ENCODE measurements at regions not wholly inside any gene's neighbourhood (a gene's known extent, or its start where the extent isn't known, plus 50 kb on each side); places are given as distances from the start of the nearest gene placed in this dataset.
A peak's percentile ranks its signal among the peaks of the same experiment; 100 is the strongest.

DNA sequence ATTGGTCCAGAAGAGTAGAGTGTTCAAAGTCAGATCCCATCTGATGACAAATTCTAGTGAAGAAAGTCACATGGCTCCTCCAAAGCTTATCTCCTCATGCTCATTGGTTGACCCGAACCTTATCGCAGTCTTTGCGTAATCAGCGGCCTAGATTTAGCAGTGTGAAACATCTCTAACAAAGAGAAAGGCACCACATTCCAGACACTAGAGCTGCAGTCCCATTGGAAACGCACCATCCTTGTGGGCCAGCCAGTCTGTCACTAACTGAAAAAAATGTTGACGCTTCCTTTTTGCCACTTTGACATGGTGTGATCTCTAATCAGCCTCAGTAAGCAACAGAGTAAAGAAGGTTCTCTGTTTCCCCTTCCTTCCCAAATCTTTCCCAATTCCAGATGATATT lies 458.0 kb upstream of the WWC1 start:
- H3K27me3 ChIP-seq (ENCODE audit: control insufficient read depth, insufficient read depth, low read length) = no peaks in the 10 kb centered on the region

DNA sequence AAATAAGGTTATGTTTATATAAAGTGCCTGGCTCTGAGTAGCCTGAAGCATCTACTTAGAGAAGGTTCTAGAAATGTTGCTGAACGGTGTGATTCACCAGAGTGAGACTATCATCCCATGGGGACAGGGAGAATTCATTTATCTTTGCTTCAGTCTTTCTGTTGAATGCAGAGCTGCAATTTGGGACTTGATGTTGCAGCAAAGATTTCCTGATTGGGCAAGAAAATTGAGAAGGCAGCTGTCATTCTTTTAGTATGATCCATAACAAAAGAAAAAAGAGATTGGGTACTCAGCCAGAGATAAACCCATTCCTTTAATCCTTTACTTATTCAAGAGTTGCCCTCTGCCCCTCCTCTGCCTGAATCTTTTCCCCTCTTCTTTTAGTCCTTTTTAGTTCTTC lies 456.3 kb upstream of the WWC1 start:
- TF ChIP-seq, protein P1, sequence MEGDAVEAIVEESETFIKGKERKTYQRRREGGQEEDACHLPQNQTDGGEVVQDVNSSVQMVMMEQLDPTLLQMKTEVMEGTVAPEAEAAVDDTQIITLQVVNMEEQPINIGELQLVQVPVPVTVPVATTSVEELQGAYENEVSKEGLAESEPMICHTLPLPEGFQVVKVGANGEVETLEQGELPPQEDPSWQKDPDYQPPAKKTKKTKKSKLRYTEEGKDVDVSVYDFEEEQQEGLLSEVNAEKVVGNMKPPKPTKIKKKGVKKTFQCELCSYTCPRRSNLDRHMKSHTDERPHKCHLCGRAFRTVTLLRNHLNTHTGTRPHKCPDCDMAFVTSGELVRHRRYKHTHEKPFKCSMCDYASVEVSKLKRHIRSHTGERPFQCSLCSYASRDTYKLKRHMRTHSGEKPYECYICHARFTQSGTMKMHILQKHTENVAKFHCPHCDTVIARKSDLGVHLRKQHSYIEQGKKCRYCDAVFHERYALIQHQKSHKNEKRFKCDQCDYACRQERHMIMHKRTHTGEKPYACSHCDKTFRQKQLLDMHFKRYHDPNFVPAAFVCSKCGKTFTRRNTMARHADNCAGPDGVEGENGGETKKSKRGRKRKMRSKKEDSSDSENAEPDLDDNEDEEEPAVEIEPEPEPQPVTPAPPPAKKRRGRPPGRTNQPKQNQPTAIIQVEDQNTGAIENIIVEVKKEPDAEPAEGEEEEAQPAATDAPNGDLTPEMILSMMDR (IDR thresholded peaks at IDR 0.05; ENCODE audit: insufficient read depth, low read length, severe bottlenecking) = no peak
- FAIRE-seq (no peak), DNase-seq (ENCODE audit: low read depth) (no peak)
- no peak overlapping the region for H3K4me3 ChIP-seq (ENCODE audit: low read depth, low read length)
- H3K27me3 ChIP-seq (ENCODE audit: control insufficient read depth, insufficient read depth, low read length) = no peaks in the 10 kb centered on the region
- peaks cover 1% of the 10 kb centered on the region for H3K36me3 ChIP-seq (ENCODE audit: control insufficient read depth, insufficient read depth, low read length)

More for the DNA sequence above, 458.0 kb upstream of the WWC1 start:
- DNase-seq (ENCODE audit: low read depth) (no peak), FAIRE-seq (no peak)
- Histone ChIP-seq H3K4me3 (ENCODE audit: low read depth, low read length) (no peak overlapping the region), H3K36me3 (ENCODE audit: control insufficient read depth, insufficient read depth, low read length) (peaks cover 1% of the 10 kb centered on the region)
- TF ChIP-seq, protein P1 (IDR thresholded peaks at IDR 0.05; ENCODE audit: insufficient read depth, low read length, severe bottlenecking) = no peak

DNA sequence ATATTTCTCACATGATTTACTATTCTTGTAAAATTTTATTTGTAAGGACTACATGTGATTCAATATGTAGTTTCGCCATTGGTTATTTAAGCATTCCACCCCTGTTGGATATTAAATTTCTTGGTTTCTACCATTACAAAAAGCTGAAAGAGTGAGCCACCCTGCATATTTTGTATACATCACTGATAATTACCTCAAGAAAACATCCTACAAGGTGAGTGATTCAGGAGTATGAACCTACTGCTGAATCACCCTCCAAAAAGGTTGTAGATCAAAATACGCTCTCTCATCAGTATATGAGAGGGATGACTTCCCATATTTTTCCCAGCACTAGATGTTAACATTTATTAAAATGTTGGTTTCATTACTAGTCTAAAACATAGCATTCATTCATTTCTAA lies 454.3 kb upstream of the WWC1 start:
- peak; percentile 59 for DNase-seq (ENCODE audit: low read depth)
- TF ChIP-seq, protein P1 (IDR thresholded peaks at IDR 0.05; ENCODE audit: insufficient read depth, low read length, severe bottlenecking) = no peak
- H3K36me3 ChIP-seq (ENCODE audit: control insufficient read depth, insufficient read depth, low read length) = peaks cover 1% of the 10 kb centered on the region
- no peak for FAIRE-seq
- H3K4me3 ChIP-seq (ENCODE audit: low read depth, low read length) = no peak overlapping the region
- no peaks in the 10 kb centered on the region for H3K27me3 ChIP-seq (ENCODE audit: control insufficient read depth, insufficient read depth, low read length)

DNA sequence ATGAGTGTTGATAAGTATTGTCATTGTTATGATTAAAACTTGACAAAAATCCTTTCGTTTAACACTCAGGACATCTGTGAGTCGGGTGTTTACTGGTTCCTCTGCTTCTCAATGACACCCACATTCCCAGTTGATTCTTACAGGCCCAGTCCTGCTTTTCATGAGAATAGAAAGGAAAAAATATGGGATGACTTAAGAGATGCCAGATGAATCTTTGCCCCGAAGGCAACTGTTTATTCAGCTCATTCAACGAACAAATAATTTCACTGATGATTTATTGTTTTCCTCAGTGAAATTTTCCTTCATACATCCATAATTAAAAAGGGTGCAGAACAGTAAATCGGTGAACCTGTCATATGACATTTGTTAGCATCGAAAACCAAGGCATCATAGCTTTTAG lies 452.4 kb upstream of the WWC1 start:
- peak; percentile 84 for DNase-seq (ENCODE audit: low read depth)
- Histone ChIP-seq H3K36me3 (ENCODE audit: control insufficient read depth, insufficient read depth, low read length) (no peaks in the 10 kb centered on the region), H3K27me3 (ENCODE audit: control insufficient read depth, insufficient read depth, low read length) (no peaks in the 10 kb centered on the region), H3K4me3 (ENCODE audit: low read depth, low read length) (no peak overlapping the region)
- TF ChIP-seq, protein P1 (IDR thresholded peaks at IDR 0.05; ENCODE audit: insufficient read depth, low read length, severe bottlenecking) = no peak
- FAIRE-seq = no peak

DNA sequence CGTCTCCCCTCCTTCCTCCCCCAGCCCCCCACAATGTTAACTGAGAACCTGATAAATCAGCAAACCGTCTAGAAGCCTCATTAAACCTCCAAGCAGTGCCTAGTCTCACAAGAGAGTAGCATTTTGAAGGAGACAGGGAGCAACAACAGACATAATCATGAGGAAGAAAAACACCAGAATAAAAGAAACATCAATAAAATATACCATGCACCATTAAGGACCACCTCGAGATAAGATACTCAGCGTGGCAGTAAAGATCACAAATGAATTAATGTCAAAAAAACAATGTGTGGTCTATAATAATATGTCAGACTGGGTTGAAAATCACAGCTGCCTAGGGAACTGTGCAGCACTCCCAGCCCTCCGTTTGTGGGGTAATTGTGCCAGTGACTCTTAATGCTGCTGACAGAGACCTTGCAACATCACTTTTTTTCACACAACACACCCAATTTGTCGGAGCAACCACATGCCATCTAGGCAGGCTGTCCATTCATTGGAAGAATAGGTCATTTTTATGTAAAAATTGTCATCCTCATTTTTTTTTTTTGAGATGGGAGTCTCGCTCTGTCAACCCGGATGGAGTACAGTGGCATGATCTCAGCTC lies 450.8 kb upstream of the WWC1 start:
- no peaks in the 10 kb centered on the region for H3K27me3 ChIP-seq (ENCODE audit: control insufficient read depth, insufficient read depth, low read length)
- no peak overlapping the region for H3K4me3 ChIP-seq (ENCODE audit: low read depth, low read length)
- FAIRE-seq = no peak
- TF ChIP-seq, protein P1 (IDR thresholded peaks at IDR 0.05; ENCODE audit: insufficient read depth, low read length, severe bottlenecking) = no peak
- no peaks in the 10 kb centered on the region for H3K36me3 ChIP-seq (ENCODE audit: control insufficient read depth, insufficient read depth, low read length)
- no peak for DNase-seq (ENCODE audit: low read depth)

Measured in bronchial epithelial cell (primary cell).